ENCODE measurements at regions not wholly inside any gene's neighbourhood (a gene's known extent, or its start where the extent isn't known, plus 50 kb on each side); places are given as distances from the start of the nearest gene placed in this dataset.
"Not testable (repeated sequence)": the region's sequence is repeated elsewhere in the genome, so short reads cannot be mapped to it uniquely, and the experiment has no call there.

DNA sequence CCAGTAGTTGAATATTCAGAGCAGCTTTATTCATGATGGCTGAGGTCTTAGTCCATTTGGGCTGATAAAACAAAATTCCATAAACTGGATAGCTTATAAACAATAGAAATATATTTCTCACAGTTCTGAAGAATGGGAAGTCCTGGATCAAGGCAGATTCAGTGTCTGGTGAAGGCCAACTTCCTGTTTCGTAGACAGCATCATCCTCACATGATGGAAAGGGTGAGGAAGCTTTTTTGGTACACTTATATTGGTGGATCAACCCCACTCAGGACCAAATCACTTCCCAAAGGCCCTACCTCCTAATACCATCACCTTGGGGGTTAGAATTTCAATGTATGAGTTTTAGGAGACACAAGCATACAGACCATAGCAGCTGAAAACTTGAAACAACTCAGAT lies 224.2 kb downstream of the CYB561 start:
- H3K4me3 ChIP-seq (replicated peaks in 1 of 2; ENCODE audit: low read depth in 2 of 2, low read length in 2 of 2): no peak overlapping the region
- TF ChIP-seq, protein P1, sequence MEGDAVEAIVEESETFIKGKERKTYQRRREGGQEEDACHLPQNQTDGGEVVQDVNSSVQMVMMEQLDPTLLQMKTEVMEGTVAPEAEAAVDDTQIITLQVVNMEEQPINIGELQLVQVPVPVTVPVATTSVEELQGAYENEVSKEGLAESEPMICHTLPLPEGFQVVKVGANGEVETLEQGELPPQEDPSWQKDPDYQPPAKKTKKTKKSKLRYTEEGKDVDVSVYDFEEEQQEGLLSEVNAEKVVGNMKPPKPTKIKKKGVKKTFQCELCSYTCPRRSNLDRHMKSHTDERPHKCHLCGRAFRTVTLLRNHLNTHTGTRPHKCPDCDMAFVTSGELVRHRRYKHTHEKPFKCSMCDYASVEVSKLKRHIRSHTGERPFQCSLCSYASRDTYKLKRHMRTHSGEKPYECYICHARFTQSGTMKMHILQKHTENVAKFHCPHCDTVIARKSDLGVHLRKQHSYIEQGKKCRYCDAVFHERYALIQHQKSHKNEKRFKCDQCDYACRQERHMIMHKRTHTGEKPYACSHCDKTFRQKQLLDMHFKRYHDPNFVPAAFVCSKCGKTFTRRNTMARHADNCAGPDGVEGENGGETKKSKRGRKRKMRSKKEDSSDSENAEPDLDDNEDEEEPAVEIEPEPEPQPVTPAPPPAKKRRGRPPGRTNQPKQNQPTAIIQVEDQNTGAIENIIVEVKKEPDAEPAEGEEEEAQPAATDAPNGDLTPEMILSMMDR (IDR thresholded peaks at IDR 0.05; ENCODE audit: low read depth, low read length): no peak
- DNase-seq (ENCODE audit: low read depth in 2 of 2): no peak

DNA sequence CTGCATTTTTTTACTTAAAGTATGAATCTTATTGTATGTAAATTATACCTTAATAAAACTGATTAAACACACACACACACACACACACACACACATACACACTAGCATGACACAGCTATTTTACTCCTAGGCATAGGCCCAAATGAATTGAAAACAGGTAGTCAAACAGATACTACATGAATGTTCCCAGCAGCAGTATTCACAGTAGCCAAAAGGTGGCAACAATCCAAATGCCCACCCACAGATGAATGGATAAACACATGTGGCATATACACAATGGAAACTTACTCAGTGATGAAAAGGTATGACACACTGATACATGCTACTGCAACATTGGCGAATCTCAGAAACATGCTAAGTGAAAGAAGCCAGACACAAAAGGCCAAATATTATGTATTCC lies 223.5 kb downstream of the CYB561 start:
- DNase-seq (ENCODE audit: low read depth in 2 of 2): peak; percentile 7 to 36

DNA sequence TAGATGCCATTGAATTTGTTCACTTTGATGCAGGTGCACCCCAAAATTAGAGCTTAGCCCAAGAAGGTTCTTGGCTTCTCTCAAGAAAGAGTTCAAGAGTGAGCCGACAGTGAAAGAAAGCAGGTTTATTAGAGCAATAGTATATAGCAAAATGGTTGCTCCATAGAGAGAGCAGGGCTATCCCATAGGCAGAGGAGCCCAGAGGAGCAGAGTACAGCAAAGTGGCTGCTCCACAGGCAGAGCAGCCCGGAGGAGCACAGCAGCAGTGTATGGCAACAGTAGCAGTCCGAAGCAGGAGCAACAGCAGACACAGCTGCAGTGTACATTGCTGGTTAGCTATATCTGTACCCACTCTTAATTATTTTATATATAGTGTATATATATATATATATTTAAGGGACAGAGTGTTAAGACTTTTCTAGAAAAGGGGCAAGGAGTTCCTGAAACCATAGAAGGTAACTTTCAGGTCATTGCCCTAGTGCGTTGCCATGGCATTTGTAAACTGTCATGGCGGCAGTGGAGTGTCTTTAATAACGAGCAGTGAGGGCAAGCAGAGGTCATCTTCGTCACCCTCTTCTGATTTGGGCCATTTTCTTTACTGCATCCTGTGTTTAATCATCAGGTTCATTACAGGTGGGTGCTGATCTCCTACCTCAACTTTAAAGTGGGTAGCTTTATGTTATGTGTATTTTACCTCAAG lies 222.7 kb downstream of the CYB561 start:
- TF ChIP-seq, protein P1 (IDR thresholded peaks at IDR 0.05; ENCODE audit: low read depth, low read length): no peak
- no peak overlapping the region for H3K4me3 ChIP-seq (replicated peaks in 1 of 2; ENCODE audit: low read depth in 2 of 2, low read length in 2 of 2)
- DNase-seq (ENCODE audit: low read depth in 2 of 2): no peak

More for the DNA sequence above, 223.5 kb downstream of the CYB561 start:
- TF ChIP-seq, protein P1 (IDR thresholded peaks at IDR 0.05; ENCODE audit: low read depth, low read length): no peak
- no peak overlapping the region for H3K4me3 ChIP-seq (replicated peaks in 1 of 2; ENCODE audit: low read depth in 2 of 2, low read length in 2 of 2)

DNA sequence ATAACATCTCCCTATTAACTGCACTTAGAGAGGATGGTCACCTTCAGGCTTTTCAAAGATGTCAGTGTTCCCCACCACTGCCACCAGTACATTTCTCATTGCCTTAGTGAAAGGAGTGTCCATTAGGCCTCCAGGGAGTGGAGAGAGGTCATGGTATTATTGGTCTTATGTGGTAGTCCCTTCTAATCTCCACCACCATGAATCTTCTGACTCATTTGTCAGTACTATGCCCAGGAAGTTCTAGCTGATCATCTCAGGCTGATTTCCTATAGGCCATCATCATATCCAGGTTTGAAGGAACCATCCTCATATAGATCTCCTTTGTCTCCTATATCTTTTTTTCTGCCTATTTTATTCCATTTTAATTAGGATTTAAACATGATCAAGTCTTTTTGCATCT lies 221.5 kb downstream of the CYB561 start:
- TF ChIP-seq, protein P1 (IDR thresholded peaks at IDR 0.05; ENCODE audit: low read depth, low read length): no peak
- DNase-seq (ENCODE audit: low read depth in 2 of 2): no peak
- H3K4me3 ChIP-seq (replicated peaks in 1 of 2; ENCODE audit: low read depth in 2 of 2, low read length in 2 of 2): no peak overlapping the region

DNA sequence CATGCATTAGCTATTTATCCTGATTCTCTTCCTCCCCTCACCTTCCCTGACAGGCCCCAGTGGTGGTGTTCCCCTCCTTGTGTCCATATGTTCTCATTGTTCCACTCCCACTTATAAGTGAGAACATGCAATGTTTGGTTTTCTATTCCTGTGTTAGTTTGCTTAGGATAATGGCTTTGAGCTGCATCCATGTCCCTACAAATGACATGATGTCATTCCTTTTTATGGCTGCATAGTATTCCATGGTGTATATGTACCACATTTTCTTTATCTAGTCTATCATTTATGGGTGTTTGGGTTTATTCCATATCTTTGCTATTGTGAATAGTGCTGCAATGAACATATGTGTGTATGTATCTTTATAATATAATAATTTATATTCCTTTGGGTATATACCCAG lies 219.4 kb downstream of the CYB561 start:
- not testable (repeated sequence) for DNase-seq (ENCODE audit: low read depth in 2 of 2)

DNA sequence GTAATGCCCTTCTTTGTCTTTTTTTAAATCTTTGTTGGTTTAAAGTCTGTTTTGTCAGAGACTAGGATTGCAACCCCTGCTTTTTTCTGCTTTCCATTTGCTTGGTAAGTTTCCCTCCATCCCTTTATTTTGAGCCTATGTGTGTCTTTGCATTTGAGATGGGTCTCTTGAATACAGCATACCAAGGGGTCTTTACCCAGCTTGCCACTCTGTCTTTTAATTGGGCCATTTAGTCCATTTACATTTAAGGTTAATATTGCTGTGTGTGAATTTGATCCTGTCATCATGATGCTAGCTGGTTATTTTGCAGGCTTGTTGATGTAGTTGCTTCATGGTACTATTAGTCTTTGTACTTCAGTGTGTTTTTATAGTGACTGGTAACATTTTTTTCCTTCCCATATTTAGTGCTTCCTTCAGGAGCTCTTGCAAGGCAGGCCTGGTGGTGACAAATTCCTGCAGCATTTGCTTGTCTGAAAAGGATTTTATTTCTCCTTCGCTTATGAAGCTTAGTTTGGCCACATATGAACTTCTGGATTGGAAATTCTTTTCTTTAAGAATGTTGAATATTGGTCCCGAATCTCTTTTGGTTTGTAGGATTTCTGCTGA lies 215.0 kb downstream of the CYB561 start:
- not testable (repeated sequence) for H3K4me3 ChIP-seq (replicated peaks in 1 of 2; ENCODE audit: low read depth in 2 of 2, low read length in 2 of 2)
- peak in 1 of 2 donors; percentile 73 for DNase-seq (ENCODE audit: low read depth in 2 of 2)

More for the DNA sequence above, 219.4 kb downstream of the CYB561 start:
- not testable (repeated sequence) for H3K4me3 ChIP-seq (replicated peaks in 1 of 2; ENCODE audit: low read depth in 2 of 2, low read length in 2 of 2)

DNA sequence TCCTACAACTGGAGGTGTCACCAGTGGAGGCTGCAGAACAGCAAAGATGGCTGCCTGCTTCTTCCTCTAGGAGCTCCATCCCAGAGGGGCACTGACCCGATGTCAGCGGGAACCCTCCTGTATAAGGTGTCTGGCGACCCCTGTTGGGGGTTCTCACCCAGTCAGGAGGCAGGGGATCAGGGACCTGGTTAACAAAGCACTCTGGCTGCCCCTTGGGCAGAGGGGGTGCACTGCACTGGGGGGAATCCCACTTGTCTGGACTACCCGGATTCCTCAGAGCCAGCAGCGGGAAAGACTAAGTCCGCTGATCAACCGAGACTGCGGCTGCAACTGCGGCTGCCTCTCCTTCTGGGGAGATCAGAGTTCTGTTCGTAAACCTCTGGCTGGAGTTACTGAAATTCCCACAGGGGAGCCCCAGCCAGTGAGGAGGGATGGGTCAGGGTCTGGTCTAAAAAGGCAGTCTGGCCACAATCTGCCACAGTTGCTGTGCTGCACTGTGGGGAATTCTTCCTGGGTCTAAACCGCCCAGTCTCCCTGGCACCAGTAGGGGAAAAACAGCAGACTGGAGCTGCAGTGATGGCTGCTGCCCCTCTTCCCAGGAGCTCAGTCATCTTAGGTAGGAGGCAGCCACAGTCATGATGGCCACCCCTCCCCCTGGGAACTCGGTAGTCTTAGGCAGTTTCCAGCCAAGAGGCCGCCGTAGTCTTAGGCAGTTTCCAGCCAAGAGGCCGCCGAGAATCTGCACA lies 213.4 kb downstream of the CYB561 start:
- TF ChIP-seq, protein P1 (IDR thresholded peaks at IDR 0.05; ENCODE audit: low read depth, low read length): no peak
- DNase-seq (ENCODE audit: low read depth in 2 of 2): no peak
- H3K4me3 ChIP-seq (replicated peaks in 1 of 2; ENCODE audit: low read depth in 2 of 2, low read length in 2 of 2): no peak overlapping the region
